ENCODE measurements at regions not wholly inside any gene's neighbourhood (a gene's known extent, or its start where the extent isn't known, plus 50 kb on each side); places are given as distances from the start of the nearest gene placed in this dataset.

DNA sequence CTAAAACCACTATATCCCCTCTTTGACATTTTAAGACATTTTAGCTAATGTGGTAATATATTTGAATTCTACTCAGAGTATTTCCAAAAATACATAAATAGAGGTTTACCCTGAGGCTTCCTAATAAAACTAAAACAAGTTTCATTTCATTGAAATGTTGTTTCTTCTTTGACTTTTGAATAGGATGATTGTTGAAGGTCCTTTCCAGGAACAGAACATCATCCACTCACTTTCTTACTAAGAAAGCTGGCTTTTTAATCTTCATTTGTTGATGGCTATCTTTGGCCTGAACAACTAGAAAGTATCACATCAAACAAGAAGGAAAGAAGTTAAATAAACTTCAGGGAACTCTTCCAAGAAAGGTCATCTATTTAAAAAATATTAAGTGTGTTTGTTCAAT is 169.7 kb downstream of the RAP2B start:
- no peaks in the 10 kb centered on the region for H3K9me3 Mint-ChIP-seq
- no peaks in the 10 kb centered on the region for H3K36me3 Mint-ChIP-seq (ENCODE audit: low read depth)
- H3K27me3 Mint-ChIP-seq (ENCODE audit: insufficient read depth): no peaks in the 10 kb centered on the region
- TF ChIP-seq, protein P1, sequence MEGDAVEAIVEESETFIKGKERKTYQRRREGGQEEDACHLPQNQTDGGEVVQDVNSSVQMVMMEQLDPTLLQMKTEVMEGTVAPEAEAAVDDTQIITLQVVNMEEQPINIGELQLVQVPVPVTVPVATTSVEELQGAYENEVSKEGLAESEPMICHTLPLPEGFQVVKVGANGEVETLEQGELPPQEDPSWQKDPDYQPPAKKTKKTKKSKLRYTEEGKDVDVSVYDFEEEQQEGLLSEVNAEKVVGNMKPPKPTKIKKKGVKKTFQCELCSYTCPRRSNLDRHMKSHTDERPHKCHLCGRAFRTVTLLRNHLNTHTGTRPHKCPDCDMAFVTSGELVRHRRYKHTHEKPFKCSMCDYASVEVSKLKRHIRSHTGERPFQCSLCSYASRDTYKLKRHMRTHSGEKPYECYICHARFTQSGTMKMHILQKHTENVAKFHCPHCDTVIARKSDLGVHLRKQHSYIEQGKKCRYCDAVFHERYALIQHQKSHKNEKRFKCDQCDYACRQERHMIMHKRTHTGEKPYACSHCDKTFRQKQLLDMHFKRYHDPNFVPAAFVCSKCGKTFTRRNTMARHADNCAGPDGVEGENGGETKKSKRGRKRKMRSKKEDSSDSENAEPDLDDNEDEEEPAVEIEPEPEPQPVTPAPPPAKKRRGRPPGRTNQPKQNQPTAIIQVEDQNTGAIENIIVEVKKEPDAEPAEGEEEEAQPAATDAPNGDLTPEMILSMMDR (IDR thresholded peaks at IDR 0.05): no peak
- DNase-seq: no peak
- H3K4me3 Mint-ChIP-seq: no peak overlapping the region
- no peak overlapping the region for H3K27ac Mint-ChIP-seq
- H3K4me1 Mint-ChIP-seq (ENCODE audit: low read depth): peaks cover 17% of the 10 kb centered on the region; the same call in 1 of the 2 replicates

DNA sequence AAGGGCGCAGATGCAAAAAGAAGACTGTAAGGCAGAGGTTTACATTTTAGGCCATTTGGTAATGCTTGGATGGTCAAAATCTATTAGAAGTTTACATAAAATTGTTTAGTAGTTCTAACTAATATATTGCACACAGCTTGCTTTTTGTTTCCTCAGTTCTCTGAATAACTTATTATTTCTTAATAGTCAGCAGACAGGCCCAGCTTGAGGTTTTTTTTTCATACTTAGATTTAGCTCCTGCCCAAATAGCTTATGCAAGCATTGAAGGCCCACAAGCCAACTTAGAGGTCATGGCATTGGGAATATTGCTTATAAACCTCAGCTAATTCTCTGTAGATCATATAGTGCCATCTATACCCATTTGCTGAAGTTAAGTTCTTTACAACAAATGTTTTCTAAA is 172.5 kb downstream of the RAP2B start:
- DNase-seq: no peak
- H3K36me3 Mint-ChIP-seq (ENCODE audit: low read depth): no peaks in the 10 kb centered on the region

DNA sequence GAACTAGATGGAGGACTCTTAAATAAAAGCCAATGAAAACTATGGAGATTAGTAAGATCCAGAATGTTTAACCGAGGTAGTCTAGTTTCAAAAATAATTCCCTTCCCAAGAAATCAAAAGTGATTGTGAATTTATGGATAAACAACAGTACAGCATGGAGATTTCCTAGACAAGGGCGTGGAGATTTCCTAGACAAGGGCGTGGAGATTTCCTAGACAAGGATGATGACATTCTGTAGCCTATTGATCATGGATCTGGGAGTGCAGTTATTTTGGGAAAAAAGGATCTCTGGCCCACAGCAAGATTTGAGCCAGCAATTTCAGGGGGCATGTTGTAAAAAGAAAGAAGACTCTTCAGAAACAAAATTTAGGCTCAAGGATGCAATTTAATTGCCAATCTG is 175.3 kb downstream of the RAP2B start:
- no peaks in the 10 kb centered on the region for H3K9me3 Mint-ChIP-seq
- no peak overlapping the region for H3K4me3 Mint-ChIP-seq
- TF ChIP-seq, protein P1 (IDR thresholded peaks at IDR 0.05): no peak
- no peak overlapping the region for H3K27ac Mint-ChIP-seq
- no peaks in the 10 kb centered on the region; the same call in 1 of the 2 replicates for H3K27me3 Mint-ChIP-seq (ENCODE audit: insufficient read depth)
- H3K36me3 Mint-ChIP-seq (ENCODE audit: low read depth): no peaks in the 10 kb centered on the region
- peaks cover 8% of the 10 kb centered on the region for H3K4me1 Mint-ChIP-seq (ENCODE audit: low read depth)
- no peak for DNase-seq

More for the DNA sequence above, 172.5 kb downstream of the RAP2B start:
- Mint-ChIP-seq H3K9me3 (no peaks in the 10 kb centered on the region), H3K27ac (no peak overlapping the region), H3K27me3 (ENCODE audit: insufficient read depth) (no peaks in the 10 kb centered on the region; the same call in 1 of the 2 replicates), H3K4me3 (no peak overlapping the region), H3K4me1 (ENCODE audit: low read depth) (peaks cover 20% of the 10 kb centered on the region)
- TF ChIP-seq, protein P1 (IDR thresholded peaks at IDR 0.05): no peak

DNA sequence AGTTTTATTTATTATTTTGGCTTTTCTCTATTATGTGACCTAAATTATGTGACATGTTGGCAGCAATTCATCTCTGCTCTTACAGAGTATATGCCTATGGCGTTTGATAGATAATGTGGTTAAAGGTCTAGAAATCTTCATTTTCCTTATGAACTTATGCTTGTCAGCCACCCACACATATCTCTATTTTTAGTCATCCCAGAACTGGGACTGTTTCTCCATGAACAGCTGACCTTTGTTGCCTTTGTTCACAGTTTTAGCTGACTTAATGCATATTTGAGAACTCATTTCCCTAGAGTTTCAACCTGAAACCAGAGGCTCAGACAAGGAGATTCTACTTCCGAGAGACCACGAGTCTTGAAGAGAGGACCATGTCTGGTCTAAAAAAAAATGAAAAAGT is 176.5 kb downstream of the RAP2B start:
- Mint-ChIP-seq H3K4me1 (ENCODE audit: low read depth) (peaks cover 8% of the 10 kb centered on the region), H3K36me3 (ENCODE audit: low read depth) (no peaks in the 10 kb centered on the region), H3K27me3 (ENCODE audit: insufficient read depth) (no peaks in the 10 kb centered on the region; the same call in 1 of the 2 replicates), H3K9me3 (no peaks in the 10 kb centered on the region), H3K27ac (no peak overlapping the region), H3K4me3 (no peak overlapping the region)
- TF ChIP-seq, protein P1 (IDR thresholded peaks at IDR 0.05): no peak
- no peak for DNase-seq

DNA sequence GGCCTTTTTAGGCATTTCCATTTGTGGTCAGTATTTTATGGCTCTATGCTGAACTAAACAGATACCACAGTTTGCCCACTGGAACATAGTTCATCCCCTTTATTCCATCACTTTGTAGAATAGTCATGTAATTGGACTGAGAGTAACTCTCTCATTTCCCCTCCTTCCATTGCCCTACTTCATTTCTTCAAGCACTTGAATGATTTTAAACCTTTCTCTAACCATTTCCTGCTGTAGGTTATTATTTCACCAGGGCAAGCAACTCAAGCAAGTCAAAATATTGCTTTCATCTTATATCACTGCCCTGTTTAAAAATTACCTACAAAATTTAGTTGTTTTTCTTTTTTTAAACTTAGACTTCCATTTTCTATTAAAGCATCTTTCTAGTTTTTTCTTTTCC is 177.0 kb downstream of the RAP2B start:
- TF ChIP-seq, protein P1 (IDR thresholded peaks at IDR 0.05): no peak
- no peaks in the 10 kb centered on the region for H3K36me3 Mint-ChIP-seq (ENCODE audit: low read depth)

More for the DNA sequence above, 177.0 kb downstream of the RAP2B start:
- Mint-ChIP-seq H3K4me1 (ENCODE audit: low read depth) (peaks cover 8% of the 10 kb centered on the region), H3K4me3 (no peak overlapping the region), H3K27ac (no peak overlapping the region), H3K27me3 (ENCODE audit: insufficient read depth) (no peaks in the 10 kb centered on the region; the same call in 1 of the 2 replicates), H3K9me3 (no peaks in the 10 kb centered on the region)
- no peak for DNase-seq
